ENCODE measurements at regions not wholly inside any gene's neighbourhood (a gene's known extent, or its start where the extent isn't known, plus 50 kb on each side); places are given as distances from the start of the nearest gene placed in this dataset.
"Not testable (repeated sequence)": the region's sequence is repeated elsewhere in the genome, so short reads cannot be mapped to it uniquely, and the experiment has no call there.

DNA sequence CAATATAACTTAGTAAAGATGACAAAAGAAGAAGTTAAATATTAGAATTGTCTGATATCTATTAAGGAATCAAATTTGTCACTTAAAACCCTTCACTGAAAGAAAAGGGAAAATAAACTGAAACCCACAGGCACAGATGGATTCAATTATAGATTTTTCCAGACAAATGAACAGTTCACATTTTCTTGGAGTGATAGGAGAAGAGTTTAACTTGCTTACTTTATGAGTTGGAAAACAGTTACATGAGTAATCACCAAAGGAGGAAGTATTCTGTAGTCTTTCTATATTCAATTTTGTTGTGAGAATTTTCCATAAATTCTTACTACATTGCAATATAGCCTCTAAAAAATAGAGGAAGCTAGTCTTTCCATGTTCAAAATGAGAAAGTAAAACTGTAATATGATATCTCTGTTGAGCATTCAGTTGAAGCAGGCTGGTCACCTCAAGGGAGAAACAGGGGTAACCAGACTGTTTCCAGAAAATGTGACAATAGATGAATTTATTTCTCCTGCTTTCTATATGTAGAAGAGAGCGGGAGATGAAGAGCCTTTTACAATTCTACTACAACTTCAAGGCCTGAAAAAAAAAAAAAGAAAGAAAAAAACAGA is 330.3 kb upstream of the EPHA5 start:
- TF ChIP-seq, protein P1, sequence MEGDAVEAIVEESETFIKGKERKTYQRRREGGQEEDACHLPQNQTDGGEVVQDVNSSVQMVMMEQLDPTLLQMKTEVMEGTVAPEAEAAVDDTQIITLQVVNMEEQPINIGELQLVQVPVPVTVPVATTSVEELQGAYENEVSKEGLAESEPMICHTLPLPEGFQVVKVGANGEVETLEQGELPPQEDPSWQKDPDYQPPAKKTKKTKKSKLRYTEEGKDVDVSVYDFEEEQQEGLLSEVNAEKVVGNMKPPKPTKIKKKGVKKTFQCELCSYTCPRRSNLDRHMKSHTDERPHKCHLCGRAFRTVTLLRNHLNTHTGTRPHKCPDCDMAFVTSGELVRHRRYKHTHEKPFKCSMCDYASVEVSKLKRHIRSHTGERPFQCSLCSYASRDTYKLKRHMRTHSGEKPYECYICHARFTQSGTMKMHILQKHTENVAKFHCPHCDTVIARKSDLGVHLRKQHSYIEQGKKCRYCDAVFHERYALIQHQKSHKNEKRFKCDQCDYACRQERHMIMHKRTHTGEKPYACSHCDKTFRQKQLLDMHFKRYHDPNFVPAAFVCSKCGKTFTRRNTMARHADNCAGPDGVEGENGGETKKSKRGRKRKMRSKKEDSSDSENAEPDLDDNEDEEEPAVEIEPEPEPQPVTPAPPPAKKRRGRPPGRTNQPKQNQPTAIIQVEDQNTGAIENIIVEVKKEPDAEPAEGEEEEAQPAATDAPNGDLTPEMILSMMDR (IDR thresholded peaks at IDR 0.05; ENCODE audit: low read depth, low read length, missing control alignments) = no peak
- H3K4me3 ChIP-seq (ENCODE audit: low read depth, low read length) = no peak overlapping the region
- DNase-seq (ENCODE audit: low read depth) = peak; percentile 49
- in situ Hi-C loops (cut with HindIII; ENCODE audit: low sequenced_read_pairs) = loop anchor here (10.0 kb wide), 1 partner anchor 86 kb away; no protein-coding TSS in a partner anchor

DNA sequence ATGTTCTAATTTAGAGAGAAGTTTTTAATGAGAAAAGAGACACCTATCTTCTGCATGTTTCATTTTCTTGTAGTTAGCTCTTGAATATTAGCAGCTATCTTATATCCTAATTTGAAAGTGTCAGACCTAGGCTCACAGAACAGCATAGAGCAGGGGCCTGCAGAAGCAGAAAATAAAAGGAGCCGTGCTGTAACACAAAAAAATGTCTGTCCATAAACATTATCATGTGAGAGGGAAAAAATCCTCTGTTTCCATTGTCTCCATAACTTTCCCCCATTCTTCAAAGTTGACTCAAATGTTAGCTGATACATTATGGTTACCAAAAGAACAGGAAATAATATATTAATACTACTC is 329.2 kb upstream of the EPHA5 start:
- in situ Hi-C loops (cut with HindIII; ENCODE audit: low sequenced_read_pairs) = no loop called here

DNA sequence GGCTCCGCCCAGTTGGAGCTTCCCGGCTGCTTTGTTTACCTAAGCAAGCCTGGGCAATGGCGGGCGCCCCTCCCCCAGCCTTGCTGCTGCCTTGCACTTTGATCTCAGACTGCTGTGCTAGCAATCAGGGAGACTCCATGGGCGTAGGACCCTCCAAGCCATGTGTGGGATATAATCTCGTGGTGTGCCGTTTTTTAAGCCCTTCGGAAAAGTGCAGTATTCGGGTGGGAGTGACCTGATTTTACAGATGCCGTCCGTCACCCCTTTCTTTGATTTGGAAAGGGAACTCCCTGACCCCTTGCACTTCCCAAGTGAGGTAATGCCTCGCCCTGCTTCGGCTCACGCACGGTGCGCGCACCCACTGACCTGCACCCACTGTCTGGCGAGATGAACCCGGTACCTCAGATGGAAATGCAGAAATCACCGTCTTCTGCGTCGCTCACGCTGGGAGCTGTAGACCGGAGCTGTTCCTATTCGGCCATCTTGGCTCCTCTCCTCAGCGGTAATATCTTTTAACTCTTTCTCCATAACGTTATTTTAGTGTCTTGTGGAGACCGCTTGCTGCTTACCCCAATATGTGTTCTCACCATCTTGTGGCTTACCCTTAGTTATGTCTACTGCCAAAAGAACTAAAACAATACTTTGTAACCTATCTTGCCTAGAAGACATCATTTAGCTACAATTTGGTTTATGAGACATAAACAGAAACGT is 328.7 kb upstream of the EPHA5 start:
- in situ Hi-C loops (cut with HindIII; ENCODE audit: low sequenced_read_pairs); DNase-seq (ENCODE audit: low read depth); H3K4me3 ChIP-seq (ENCODE audit: low read depth, low read length): not testable (repeated sequence)

More for the DNA sequence above, 329.2 kb upstream of the EPHA5 start:
- DNase-seq (ENCODE audit: low read depth) = no peak
- no peak overlapping the region for H3K4me3 ChIP-seq (ENCODE audit: low read depth, low read length)
- TF ChIP-seq, protein P1 (IDR thresholded peaks at IDR 0.05; ENCODE audit: low read depth, low read length, missing control alignments) = no peak

DNA sequence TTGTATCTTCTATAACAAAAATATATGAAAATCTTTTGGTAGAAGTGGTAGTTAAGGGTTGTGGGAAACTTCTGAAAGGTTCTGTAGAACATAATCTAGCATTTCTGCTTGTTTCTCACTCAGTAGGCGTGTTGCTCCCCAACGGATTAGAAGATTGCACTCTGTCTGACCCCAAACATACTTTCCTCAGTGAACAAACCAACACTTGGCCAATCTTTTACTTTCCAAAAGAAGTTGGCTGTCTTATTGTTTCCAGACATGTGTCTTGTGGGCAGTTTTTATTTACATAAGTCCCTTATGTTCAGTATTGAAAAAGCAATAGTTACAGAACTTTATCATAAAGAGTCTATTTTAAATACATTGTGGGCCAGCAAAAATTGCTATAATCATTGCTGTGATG is 312.8 kb upstream of the EPHA5 start:
- TF ChIP-seq, protein P1 (IDR thresholded peaks at IDR 0.05; ENCODE audit: low read depth, low read length, missing control alignments) = no peak
- in situ Hi-C loops (cut with HindIII; ENCODE audit: low sequenced_read_pairs) = no loop called here
- H3K4me3 ChIP-seq (ENCODE audit: low read depth, low read length) = no peak overlapping the region
- peak; percentile 62 for DNase-seq (ENCODE audit: low read depth)

DNA sequence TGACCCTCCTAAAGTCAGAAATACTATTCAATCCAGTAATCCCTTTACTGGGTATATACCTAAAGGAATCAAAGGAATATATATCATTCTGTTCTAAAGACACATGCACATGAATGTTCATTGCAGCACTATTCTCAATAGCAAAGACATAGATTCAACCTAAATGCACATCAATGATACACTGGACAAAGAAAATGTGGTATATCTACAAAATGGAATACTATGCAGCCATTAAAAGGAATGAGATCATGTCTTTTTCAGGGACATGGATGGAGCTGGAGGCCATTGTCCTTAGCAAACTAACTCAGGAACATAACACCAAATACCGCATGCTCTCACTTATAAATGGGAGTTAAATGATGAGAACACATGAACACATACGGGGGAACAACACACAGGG is 306.0 kb upstream of the EPHA5 start:
- H3K4me3 ChIP-seq (ENCODE audit: low read depth, low read length) = no peak overlapping the region
- DNase-seq (ENCODE audit: low read depth) = no peak
- in situ Hi-C loops (cut with HindIII; ENCODE audit: low sequenced_read_pairs) = no loop called here
- TF ChIP-seq, protein P1 (IDR thresholded peaks at IDR 0.05; ENCODE audit: low read depth, low read length, missing control alignments) = no peak

DNA sequence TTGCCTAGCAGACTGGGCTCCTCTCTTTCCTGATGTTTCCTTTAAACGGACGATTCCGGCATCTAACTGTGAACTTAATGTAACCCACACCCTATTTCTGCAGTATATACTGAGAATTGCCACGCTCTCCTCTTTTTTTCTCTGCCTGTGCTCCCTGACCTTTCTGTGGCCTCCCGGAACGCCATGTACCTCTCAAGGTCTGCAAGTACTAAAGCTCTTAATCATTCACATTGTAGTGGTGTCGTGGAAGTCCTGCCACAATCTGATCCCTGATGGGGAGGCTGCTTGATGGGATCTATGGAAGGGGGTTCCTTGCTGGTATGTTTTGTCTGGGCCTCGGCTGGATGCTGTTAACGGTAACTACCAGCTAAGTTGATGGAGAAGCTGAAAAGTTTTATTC is 302.9 kb upstream of the EPHA5 start:
- TF ChIP-seq, protein P1 (IDR thresholded peaks at IDR 0.05; ENCODE audit: low read depth, low read length, missing control alignments) = no peak
- in situ Hi-C loops (cut with HindIII; ENCODE audit: low sequenced_read_pairs) = no loop called here
- no peak for DNase-seq (ENCODE audit: low read depth)
- no peak overlapping the region for H3K4me3 ChIP-seq (ENCODE audit: low read depth, low read length)

DNA sequence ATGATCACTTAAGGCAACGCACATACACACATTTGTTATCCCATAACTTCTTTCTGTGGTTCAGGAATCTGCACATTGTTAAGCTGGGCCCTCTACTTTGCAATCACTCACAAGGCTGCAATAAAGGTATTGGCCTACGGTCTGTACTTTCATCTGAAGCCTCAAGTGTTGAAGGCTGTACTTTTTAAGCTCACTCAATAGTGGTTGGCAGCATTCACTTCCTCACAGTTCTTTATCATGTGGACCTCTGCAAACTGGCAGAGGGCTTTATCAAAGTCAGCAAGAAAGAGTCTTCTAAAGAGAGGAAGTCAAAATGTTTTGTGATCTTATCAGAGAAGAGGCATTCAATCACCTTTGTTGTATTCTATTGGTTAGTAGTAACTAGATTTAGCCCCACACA is 301.4 kb upstream of the EPHA5 start:
- in situ Hi-C loops (cut with HindIII; ENCODE audit: low sequenced_read_pairs) = no loop called here
- TF ChIP-seq, protein P1 (IDR thresholded peaks at IDR 0.05; ENCODE audit: low read depth, low read length, missing control alignments) = no peak

More for the DNA sequence above, 301.4 kb upstream of the EPHA5 start:
- no peak for DNase-seq (ENCODE audit: low read depth)
- no peak overlapping the region for H3K4me3 ChIP-seq (ENCODE audit: low read depth, low read length)

Data from astrocyte of the cerebellum (primary cell).